ENCODE measurements at regions not wholly inside any gene's neighbourhood (a gene's known extent, or its start where the extent isn't known, plus 50 kb on each side); places are given as distances from the start of the nearest gene placed in this dataset.

- DNase-seq (ENCODE audit: low spot score): no peak
Measured at GRCh38 chrX:33465137-33465536, 253.8 kb upstream of the DMD start.

GRCh38 chrX:33457102-33457501 is 245.8 kb upstream of the DMD start:
- no peak for DNase-seq (ENCODE audit: low spot score)

GRCh38 chrX:33447285-33447684 is 235.9 kb upstream of the DMD start:
- DNase-seq (ENCODE audit: low spot score): no peak

GRCh38 chrX:33434256-33435092 is 223.1 kb upstream of the DMD start:
- DNase-seq (ENCODE audit: low spot score): peak; percentile 65

GRCh38 chrX:33416273-33416805 is 205.0 kb upstream of the DMD start:
- no peak for DNase-seq (ENCODE audit: low spot score)

- DNase-seq (ENCODE audit: low spot score): no peak
Measured at GRCh38 chrX:33415459-33415858, 204.1 kb upstream of the DMD start.

GRCh38 chrX:33385546-33385945 is 174.2 kb upstream of the DMD start:
- DNase-seq (ENCODE audit: low spot score): no peak

GRCh38 chrX:33379839-33380238 is 168.5 kb upstream of the DMD start:
- no peak for DNase-seq (ENCODE audit: low spot score)

- no peak for DNase-seq (ENCODE audit: low spot score)
Measured at GRCh38 chrX:33357606-33358005, 146.3 kb upstream of the DMD start.

- no peak for DNase-seq (ENCODE audit: low spot score)
Measured at GRCh38 chrX:33339219-33339618, 127.9 kb upstream of the DMD start.

GRCh38 chrX:33336783-33337182 is 125.4 kb upstream of the DMD start:
- peak; percentile 47 for DNase-seq (ENCODE audit: low spot score)

GRCh38 chrX:33333271-33333670 is 121.9 kb upstream of the DMD start:
- no peak for DNase-seq (ENCODE audit: low spot score)

GRCh38 chrX:33330798-33331197 is 119.4 kb upstream of the DMD start:
- DNase-seq (ENCODE audit: low spot score): no peak

- no peak for DNase-seq (ENCODE audit: low spot score)
Measured at GRCh38 chrX:33324099-33324498, 112.8 kb upstream of the DMD start.

GRCh38 chrX:33307911-33308354 is 96.6 kb upstream of the DMD start:
- DNase-seq (ENCODE audit: low spot score): peak; percentile 1

- no peak for DNase-seq (ENCODE audit: low spot score)
Measured at GRCh38 chrX:33298622-33299021, 87.3 kb upstream of the DMD start.

- no peak for DNase-seq (ENCODE audit: low spot score)
Measured at GRCh38 chrX:33285550-33285949, 74.2 kb upstream of the DMD start.

GRCh38 chrX:33277046-33277445 is 65.7 kb upstream of the DMD start:
- no peak for DNase-seq (ENCODE audit: low spot score)

GRCh38 chrX:33273535-33273934 is 62.2 kb upstream of the DMD start:
- no peak for DNase-seq (ENCODE audit: low spot score)

GRCh38 chrX:33272986-33273385 is 61.6 kb upstream of the DMD start:
- DNase-seq (ENCODE audit: low spot score): no peak
